ENCODE measurements at regions not wholly inside any gene's neighbourhood (a gene's known extent, or its start where the extent isn't known, plus 50 kb on each side); places are given as distances from the start of the nearest gene placed in this dataset.

DNA sequence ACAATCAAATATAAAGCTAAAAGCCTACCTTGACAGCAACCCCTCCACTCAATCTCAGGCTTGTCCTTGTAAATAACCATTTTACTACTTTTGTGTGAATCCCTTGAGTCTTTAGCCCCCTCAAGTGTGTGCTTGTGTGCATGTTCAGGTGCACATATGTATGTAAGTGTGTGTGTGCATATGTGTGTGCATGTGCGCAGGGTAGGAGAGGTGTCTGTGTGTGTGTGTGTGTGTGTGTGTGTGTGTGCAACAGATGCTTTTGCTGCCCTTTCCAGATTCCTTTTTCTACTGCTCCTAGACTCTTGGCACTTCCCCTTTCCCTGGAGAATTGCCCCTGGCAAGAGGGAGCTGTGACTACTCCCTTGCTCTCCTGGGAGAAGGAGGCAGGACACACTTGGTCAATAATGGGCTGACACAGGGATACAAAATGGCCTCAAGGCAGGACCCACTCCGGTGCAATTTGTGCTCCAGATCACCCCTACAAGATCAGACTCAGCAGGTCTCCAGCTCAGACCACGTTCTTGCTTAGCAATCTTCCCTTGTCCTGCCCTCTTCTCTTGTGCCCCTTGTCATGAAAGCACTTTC lies 73.4 kb downstream of the IFNG start:
- no peaks in the 10 kb centered on the region for H3K27me3 ChIP-seq (replicated peaks in 1 of 2; ENCODE audit: control insufficient read depth in 2 of 2, insufficient read depth in 2 of 2, low read length in 1 of 2)
- DNase-seq (ENCODE audit: low read depth, low spot score): no peak
- intact Hi-C loops (cut with micrococcal nuclease; ENCODE audit: unreplicated experiment): no loop called here
- H2AFZ ChIP-seq (ENCODE audit: control insufficient read depth, low read depth, low read length): no peak overlapping the region
- WGBS (ENCODE audit: insufficient coverage, insufficient replicate concordance, low lambda C conversion rate, missing lambda C conversion rate): 54% methylated on average over 3 of the region's 3 CpGs
- ChIA-PET CTCF (interaction anchor here (0.8 to 1.1 kb wide), 2 partner anchors 45 to 72 kb away, joined by 3 read pairs; no protein-coding TSS in a partner anchor), RAD21 (ENCODE audit: unreplicated experiment) (no interaction called here), POLR2A (no interaction called here), SMC1A (ENCODE audit: uncharacterized antibody, unreplicated experiment) (interaction anchor here (1.2 to 1.8 kb wide), 2 partner anchors 10 to 31 kb away, joined by 3 to 6 read pairs; no protein-coding TSS in a partner anchor)
- TF ChIP-seq, protein P1, sequence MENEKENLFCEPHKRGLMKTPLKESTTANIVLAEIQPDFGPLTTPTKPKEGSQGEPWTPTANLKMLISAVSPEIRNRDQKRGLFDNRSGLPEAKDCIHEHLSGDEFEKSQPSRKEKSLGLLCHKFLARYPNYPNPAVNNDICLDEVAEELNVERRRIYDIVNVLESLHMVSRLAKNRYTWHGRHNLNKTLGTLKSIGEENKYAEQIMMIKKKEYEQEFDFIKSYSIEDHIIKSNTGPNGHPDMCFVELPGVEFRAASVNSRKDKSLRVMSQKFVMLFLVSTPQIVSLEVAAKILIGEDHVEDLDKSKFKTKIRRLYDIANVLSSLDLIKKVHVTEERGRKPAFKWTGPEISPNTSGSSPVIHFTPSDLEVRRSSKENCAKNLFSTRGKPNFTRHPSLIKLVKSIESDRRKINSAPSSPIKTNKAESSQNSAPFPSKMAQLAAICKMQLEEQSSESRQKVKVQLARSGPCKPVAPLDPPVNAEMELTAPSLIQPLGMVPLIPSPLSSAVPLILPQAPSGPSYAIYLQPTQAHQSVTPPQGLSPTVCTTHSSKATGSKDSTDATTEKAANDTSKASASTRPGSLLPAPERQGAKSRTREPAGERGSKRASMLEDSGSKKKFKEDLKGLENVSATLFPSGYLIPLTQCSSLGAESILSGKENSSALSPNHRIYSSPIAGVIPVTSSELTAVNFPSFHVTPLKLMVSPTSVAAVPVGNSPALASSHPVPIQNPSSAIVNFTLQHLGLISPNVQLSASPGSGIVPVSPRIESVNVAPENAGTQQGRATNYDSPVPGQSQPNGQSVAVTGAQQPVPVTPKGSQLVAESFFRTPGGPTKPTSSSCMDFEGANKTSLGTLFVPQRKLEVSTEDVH (IDR thresholded peaks at IDR 0.05; ENCODE audit: low read depth, partially characterized antibody): no peak
- TF ChIP-seq JUND (IDR thresholded peaks at IDR 0.05; ENCODE audit: low read depth, low read length) (no peak), YBX1 (IDR thresholded peaks at IDR 0.05) (no peak), NFYB (IDR thresholded peaks at IDR 0.05; ENCODE audit: insufficient read depth, low read depth, low read length) (no peak), BACH1 (IDR thresholded peaks at IDR 0.05; ENCODE audit: borderline replicate concordance) (no peak), ZNF384 (IDR thresholded peaks at IDR 0.05; ENCODE audit: borderline replicate concordance, low read depth, low read length) (no peak), PML (IDR thresholded peaks at IDR 0.05; ENCODE audit: low read length) (no peak)
- no peak for FAIRE-seq
- H3K4me2 ChIP-seq (ENCODE audit: control insufficient read depth, insufficient read depth): no peak overlapping the region
- H3K4me3 ChIP-seq: no peak overlapping the region
- H3K27ac ChIP-seq (ENCODE audit: control insufficient read depth, insufficient read depth): no peak overlapping the region
- no peaks in the 10 kb centered on the region for H3K4me1 ChIP-seq (ENCODE audit: control insufficient read depth, insufficient read depth, low read length)
- in situ Hi-C loops (cut with MboI): no loop called here
- no peak overlapping the region for H3K9ac ChIP-seq (ENCODE audit: control insufficient read depth, insufficient read depth, low read length)
- no TSS peak for BruUV-seq (replicated peaks)
- ATAC-seq: no peak
- no peaks in the 10 kb centered on the region for H4K20me1 ChIP-seq (ENCODE audit: control insufficient read depth, insufficient read depth)
- H3K9me3 ChIP-seq (replicated peaks; ENCODE audit: control insufficient read depth, insufficient read depth, low read length): peaks cover 2% of the 10 kb centered on the region; the same call in 2 of the 3 replicates
- no peaks in the 10 kb centered on the region for H3K79me2 ChIP-seq (ENCODE audit: control insufficient read depth, insufficient read depth, low read length)
- H3K36me3 ChIP-seq (ENCODE audit: control insufficient read depth in 2 of 2, insufficient read depth in 2 of 2, low read length in 1 of 2): no peaks in the 10 kb centered on the region
